AG04450 (cell line): ENCODE measurements at regions not wholly inside any gene's neighbourhood (a gene's known extent, or its start where the extent isn't known, plus 50 kb on each side); places are given as distances from the start of the nearest gene placed in this dataset.

Experiments used
- CTCF ChIA-PET: fragments of 300-600, 350-600 bp; formaldehyde crosslinking; extraction: SDS; loops from one replicate; lab custom pipeline; 2022; ENCODE audit warnings: antibody characterized with exemption, inconsistent platforms; lab: Charles Lee
- POLR2A ChIA-PET: fragments of 350-600 bp; formaldehyde crosslinking; extraction: SDS; loops from one replicate; lab custom pipeline; 2021; ENCODE audit warnings: antibody characterized with exemption, inconsistent platforms; lab: Yijun Ruan, JAX
- DNase-seq: peaks from one replicate; pipeline ENCODE4 v3.0.0-alpha.2; 2011; ENCODE audit warnings: low read depth, low spot score
- H3K27ac ChIP-seq: one replicate; pipeline ENCODE4 v1.5.1; 2012; ENCODE audit warnings: low read depth, low read length, control low read depth
- H3K27me3 ChIP-seq: one replicate; pipeline ENCODE4 v1.6.0; 2012; ENCODE audit warnings: low read length; ENCODE audit not compliant: control insufficient read depth, insufficient read depth
- H3K4me3 ChIP-seq: 2 replicates; pipeline ENCODE4 v1.5.1; 2011; ENCODE audit warnings: mild to moderate bottlenecking, low read depth, low read length, control low read depth
- H3K9me3 ChIP-seq: 2 replicates; pipeline ENCODE4 v1.5.1; 2012; ENCODE audit warnings: low read length; ENCODE audit not compliant: control insufficient read depth, insufficient read depth
- CTCF ChIP-seq: IDR thresholded peaks from 2 replicates; pipeline ENCODE4 v1.5.1; 2011; ENCODE audit warnings: low read depth, low read length, control low read depth, inconsistent platforms

- Histone ChIP-seq H3K27me3 (peaks cover 2% of the 10 kb centered on the region), H3K27ac (no peak overlapping the region), H3K9me3 (no peaks in the 10 kb centered on the region), H3K4me3 (no peak overlapping the region)
- CTCF ChIA-PET = no interaction called here
- POLR2A ChIA-PET = no interaction called here
- no peak for TF ChIP-seq CTCF
- DNase-seq = no peak
These were observed 163.9 kb downstream of the DCLK3 start for GRCh38 chr3:36600404-36600803.
